Trophoblast cell (in vitro differentiated cells and primary cell): ENCODE measurements at regions not wholly inside any gene's neighbourhood (a gene's known extent, or its start where the extent isn't known, plus 50 kb on each side); places are given as distances from the start of the nearest gene placed in this dataset.

Experiments
- DNase-seq, 2 donors: peaks; one replicate each; pipeline ENCODE4 v3.0.0-alpha.2; 2016
- H2AFZ ChIP-seq: 2 replicates; pipeline ENCODE4 v1.6.1; 2013; ENCODE audit warnings: low read length, moderate library complexity, mild to moderate bottlenecking; ENCODE audit not compliant: insufficient read depth, poor library complexity
- H2AK5ac ChIP-seq: 2 replicates; pipeline ENCODE4 v1.6.1; 2013; ENCODE audit warnings: mild to moderate bottlenecking, low read length
- H2BK120ac ChIP-seq: 2 replicates; pipeline ENCODE4 v1.6.1; 2013; ENCODE audit warnings: low read length, mild to moderate bottlenecking, moderate library complexity; ENCODE audit not compliant: insufficient read depth, poor library complexity
- H2BK12ac ChIP-seq: 2 replicates; pipeline ENCODE4 v1.6.1; 2013; ENCODE audit warnings: mild to moderate bottlenecking, low read length, moderate library complexity
- H2BK5ac ChIP-seq: 2 replicates; pipeline ENCODE4 v1.6.1; 2013; ENCODE audit warnings: low read length, low read depth, moderate library complexity, mild to moderate bottlenecking; ENCODE audit not compliant: poor library complexity
- H3K14ac ChIP-seq: 2 replicates; pipeline ENCODE4 v1.6.1; 2013; ENCODE audit warnings: mild to moderate bottlenecking, low read length
- H3K18ac ChIP-seq: 2 replicates; pipeline ENCODE4 v1.6.1; 2013; ENCODE audit warnings: mild to moderate bottlenecking, low read length
- H3K23ac ChIP-seq: 2 replicates; pipeline ENCODE4 v1.6.1; 2013; ENCODE audit warnings: low read length
- H3K27ac ChIP-seq: 2 replicates; pipeline ENCODE4 v1.5.1; 2013; ENCODE audit warnings: low read depth, mild to moderate bottlenecking, inconsistent platforms, low read length, moderate library complexity
- H3K27me3 ChIP-seq: 2 replicates; pipeline ENCODE4 v1.6.1; 2013; ENCODE audit warnings: inconsistent platforms, mild to moderate bottlenecking, low read length, moderate library complexity; ENCODE audit not compliant: insufficient read depth
- H3K36me3 ChIP-seq, 2 experiments: 1 replicate in 1 of 2; 2 replicates in 1 of 2; pipeline ENCODE4 v1.6.1; 2013; ENCODE audit warnings: low read length in 2 of 2, mild to moderate bottlenecking in 2 of 2, moderate library complexity in 1 of 2; ENCODE audit not compliant: insufficient read depth in 2 of 2, control insufficient read depth in 1 of 2
- H3K4ac ChIP-seq: 2 replicates; pipeline ENCODE4 v1.6.1; 2013; ENCODE audit warnings: low read depth, mild to moderate bottlenecking, low read length, moderate library complexity
- H3K4me1 ChIP-seq, 2 experiments: 1 replicate in 1 of 2; 2 replicates in 1 of 2; pipeline ENCODE4 v1.6.1; 2013; ENCODE audit warnings: low read length in 2 of 2, mild to moderate bottlenecking in 2 of 2, moderate library complexity in 1 of 2; ENCODE audit not compliant: insufficient read depth in 2 of 2, control insufficient read depth in 1 of 2
- H3K4me2 ChIP-seq: 2 replicates; pipeline ENCODE4 v1.6.1; 2013; ENCODE audit warnings: inconsistent platforms, mild to moderate bottlenecking, low read length, moderate library complexity
- H3K4me3 ChIP-seq: 2 replicates; pipeline ENCODE4 v1.5.1; 2013; ENCODE audit warnings: mild to moderate bottlenecking, low read depth, low read length, inconsistent platforms
- H3K79me1 ChIP-seq: one replicate; pipeline ENCODE4 v1.6.1; 2013; ENCODE audit warnings: low read length
- H3K79me2 ChIP-seq: 2 replicates; pipeline ENCODE4 v1.6.1; 2013; ENCODE audit warnings: low read length, mild to moderate bottlenecking; ENCODE audit not compliant: control insufficient read depth, insufficient read depth, poor library complexity
- H3K9ac ChIP-seq: 2 replicates; pipeline ENCODE4 v1.6.1; 2013; ENCODE audit warnings: mild to moderate bottlenecking, low read length
- H3K9me3 ChIP-seq: 2 replicates; pipeline ENCODE4 v1.6.1; 2013; ENCODE audit warnings: low read depth, mild to moderate bottlenecking, control low read depth, inconsistent platforms, low read length; ENCODE audit not compliant: insufficient read depth
- H4K12ac ChIP-seq: 2 replicates; pipeline ENCODE4 v1.6.1; 2013; ENCODE audit warnings: low read depth, mild to moderate bottlenecking, low read length, moderate library complexity
- H4K8ac ChIP-seq: 2 replicates; pipeline ENCODE4 v1.6.1; 2013; ENCODE audit warnings: low read depth, mild to moderate bottlenecking, low read length, moderate library complexity
- H4K91ac ChIP-seq: one replicate; pipeline ENCODE4 v1.6.1; 2013; ENCODE audit warnings: low read depth, mild to moderate bottlenecking, low read length, moderate library complexity
- WGBS: extraction: QIAGEN DNeasy Blood & Tissue Kit; methylation state at CpG from one replicate; pipeline ENCODE4 v1.1.7; 2013; ENCODE audit warnings: missing lambda C conversion rate; ENCODE audit not compliant: insufficient read length, insufficient coverage; ENCODE audit errors: extremely low coverage; 5-methylcytosine and 5-hydroxymethylcytosine counted together

DNA sequence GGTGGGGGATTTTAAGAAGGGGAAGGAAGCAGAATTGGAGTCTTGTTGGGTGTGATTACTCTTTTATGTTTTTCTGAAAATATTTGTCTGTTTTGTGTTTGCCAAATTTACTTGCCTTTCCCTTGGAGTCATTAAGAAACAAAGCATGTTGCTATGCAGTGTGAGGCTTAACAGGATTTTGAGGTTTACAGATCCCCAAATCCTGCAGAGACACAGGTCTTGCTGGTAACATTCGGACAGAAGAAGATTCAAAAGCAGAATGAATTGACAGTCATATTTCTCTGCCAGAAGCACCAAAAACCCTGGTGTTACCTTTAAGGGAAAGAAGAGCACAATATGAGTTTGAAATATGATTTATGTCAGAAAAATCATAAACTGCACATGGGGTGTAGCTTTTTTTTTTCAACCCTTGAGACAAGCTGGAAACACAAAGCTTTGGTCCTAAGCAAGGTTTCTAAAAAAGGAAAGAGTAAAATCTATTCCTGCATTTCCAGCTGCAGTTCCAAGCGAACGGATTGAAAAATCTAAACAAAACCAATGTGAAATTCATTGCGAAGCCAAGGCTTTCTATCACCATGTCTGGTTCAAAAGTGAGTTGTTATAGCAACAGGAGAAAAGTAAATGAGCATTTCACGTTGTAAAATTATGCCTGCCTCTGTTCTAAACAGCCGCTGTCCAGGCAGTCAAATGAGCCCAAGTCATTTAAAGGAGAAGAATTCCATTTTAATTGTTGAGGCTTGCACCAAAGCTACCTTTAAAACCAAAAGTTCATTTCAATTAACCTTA, 358.9 kb upstream of the SASH1 start:
- H3K4me3 ChIP-seq = no peak overlapping the region
- H2BK5ac ChIP-seq = no peak overlapping the region
- H3K27me3 ChIP-seq = no peaks in the 10 kb centered on the region
- H4K8ac ChIP-seq = no peak overlapping the region
- H3K4me1 ChIP-seq = no peaks in the 10 kb centered on the region
- H2BK120ac ChIP-seq = no peak overlapping the region
- H3K9ac ChIP-seq = no peak overlapping the region
- no peaks in the 10 kb centered on the region for H3K79me1 ChIP-seq
- H4K12ac ChIP-seq = no peak overlapping the region
- H2BK12ac ChIP-seq = no peak overlapping the region
- no peaks in the 10 kb centered on the region for H3K36me3 ChIP-seq
- H2AFZ ChIP-seq = no peak overlapping the region
- H3K23ac ChIP-seq = no peak overlapping the region
- no peak for DNase-seq
- H3K27ac ChIP-seq = no peak overlapping the region
- WGBS = no CpG with 5 or more reads among the region's 6 CpGs
- H3K18ac ChIP-seq = no peak overlapping the region
- no peaks in the 10 kb centered on the region for H3K79me2 ChIP-seq
- H3K4me2 ChIP-seq = no peak overlapping the region
- H3K4ac ChIP-seq = no peak overlapping the region
- no peak overlapping the region for H2AK5ac ChIP-seq
- H3K9me3 ChIP-seq = no peaks in the 10 kb centered on the region
- no peak overlapping the region for H4K91ac ChIP-seq
- H3K14ac ChIP-seq = no peak overlapping the region

GRCh38 chr6:147986846-147987245, 355.8 kb upstream of the SASH1 start:
- Histone ChIP-seq H3K9ac (no peak overlapping the region), H3K79me2 (no peaks in the 10 kb centered on the region), H3K23ac (no peak overlapping the region), H3K4ac (no peak overlapping the region), H3K14ac (no peak overlapping the region), H3K27me3 (no peaks in the 10 kb centered on the region), H3K9me3 (no peaks in the 10 kb centered on the region), H2BK5ac (no peak overlapping the region), H2BK120ac (no peak overlapping the region), H3K4me1 (no peaks in the 10 kb centered on the region), H2AK5ac (no peak overlapping the region), H3K4me3 (no peak overlapping the region), H2BK12ac (no peak overlapping the region), H3K27ac (no peak overlapping the region), H4K91ac (no peak overlapping the region), H3K4me2 (no peak overlapping the region), H3K79me1 (no peaks in the 10 kb centered on the region), H2AFZ (no peak overlapping the region), H3K18ac (no peak overlapping the region), H4K12ac (no peak overlapping the region), H3K36me3 (no peaks in the 10 kb centered on the region), H4K8ac (no peak overlapping the region)
- WGBS = no CpG with 5 or more reads among the region's 3 CpGs
- DNase-seq = no peak

DNA sequence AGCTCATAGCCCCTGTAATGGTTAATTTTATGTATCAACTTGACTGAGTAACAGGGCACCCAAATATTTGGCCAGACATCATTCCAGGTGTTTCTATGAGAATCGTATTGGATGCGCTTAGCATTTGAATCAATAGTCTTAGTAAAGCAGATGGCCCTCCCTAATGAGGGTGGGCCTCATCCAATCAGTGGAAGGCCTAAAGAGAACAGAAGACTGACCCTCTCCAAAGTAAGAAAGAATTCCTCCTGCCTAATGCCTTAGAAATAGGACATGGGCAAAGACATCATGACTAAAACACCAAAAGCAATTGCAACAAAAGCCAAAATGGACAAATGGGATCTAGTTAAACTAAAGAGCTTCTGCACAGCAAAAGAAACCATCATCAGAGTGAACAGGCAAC, 352.5 kb upstream of the SASH1 start:
- no peaks in the 10 kb centered on the region for H3K79me2 ChIP-seq
- no peaks in the 10 kb centered on the region for H3K4me1 ChIP-seq
- H3K79me1 ChIP-seq = no peaks in the 10 kb centered on the region
- H3K4me3 ChIP-seq = no peak overlapping the region
- no peak overlapping the region for H4K8ac ChIP-seq
- no peaks in the 10 kb centered on the region for H3K36me3 ChIP-seq
- no peak overlapping the region for H2BK5ac ChIP-seq
- H3K14ac ChIP-seq = no peak overlapping the region
- H3K23ac ChIP-seq = no peak overlapping the region
- no peak overlapping the region for H2BK12ac ChIP-seq
- no peak overlapping the region for H2AK5ac ChIP-seq
- H3K27me3 ChIP-seq = no peaks in the 10 kb centered on the region
- H2BK120ac ChIP-seq = no peak overlapping the region
- H3K9me3 ChIP-seq = no peaks in the 10 kb centered on the region
- no CpG with 5 or more reads among the region's 2 CpGs for WGBS
- no peak overlapping the region for H3K18ac ChIP-seq
- H3K4me2 ChIP-seq = no peak overlapping the region
- no peak overlapping the region for H2AFZ ChIP-seq
- H4K91ac ChIP-seq = no peak overlapping the region
- no peak overlapping the region for H3K9ac ChIP-seq
- H3K4ac ChIP-seq = no peak overlapping the region
- H4K12ac ChIP-seq = no peak overlapping the region
- DNase-seq = no peak
- no peak overlapping the region for H3K27ac ChIP-seq

- Histone ChIP-seq H4K91ac (no peak overlapping the region), H3K27me3 (no peaks in the 10 kb centered on the region), H3K18ac (no peak overlapping the region), H3K23ac (no peak overlapping the region), H4K12ac (no peak overlapping the region), H3K4me3 (no peak overlapping the region), H2AFZ (no peak overlapping the region), H4K8ac (no peak overlapping the region), H3K9ac (no peak overlapping the region), H3K79me2 (no peaks in the 10 kb centered on the region), H3K14ac (no peak overlapping the region), H3K27ac (no peak overlapping the region), H3K4me1 (no peaks in the 10 kb centered on the region), H2BK12ac (no peak overlapping the region), H2AK5ac (no peak overlapping the region), H3K36me3 (no peaks in the 10 kb centered on the region), H2BK5ac (no peak overlapping the region), H2BK120ac (no peak overlapping the region), H3K79me1 (no peaks in the 10 kb centered on the region), H3K4ac (no peak overlapping the region), H3K9me3 (no peaks in the 10 kb centered on the region), H3K4me2 (no peak overlapping the region)
- no peak for DNase-seq
- no CpG with 5 or more reads among the region's 3 CpGs for WGBS
Observed at GRCh38 chr6:147991961-147992360, 350.7 kb upstream of the SASH1 start.
